HG03565 (cell line): ENCODE measurements at regions not wholly inside any gene's neighbourhood (a gene's known extent, or its start where the extent isn't known, plus 50 kb on each side); places are given as distances from the start of the nearest gene placed in this dataset.

ENCODE experiments used
- ATAC-seq: cut with Tn5 transposase; IDR thresholded peaks from one replicate; pipeline ENCODE4 v1.9.1; 2021; ENCODE audit warnings: mild to moderate bottlenecking, moderate library complexity; ENCODE audit not compliant: unreplicated experiment

DNA sequence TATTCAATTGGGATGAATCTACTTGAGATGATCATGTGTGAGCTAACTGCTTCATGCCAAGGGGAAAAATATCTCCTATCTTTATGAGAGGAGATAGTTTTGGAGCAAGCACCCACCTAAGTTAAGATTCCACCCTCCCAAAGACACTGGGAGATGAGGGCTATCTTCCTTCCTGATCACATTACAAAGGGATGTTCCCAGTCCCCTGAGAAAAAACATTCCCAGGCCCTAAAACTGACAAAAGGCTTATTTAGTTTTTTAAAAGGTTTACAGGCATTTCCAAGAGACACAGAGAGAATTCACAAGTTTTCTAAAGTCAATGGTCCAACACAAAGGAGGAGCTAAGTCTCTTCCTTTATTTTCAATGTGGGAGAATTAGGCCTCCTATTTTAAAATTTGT lies 401.5 kb downstream of the FBXO15 start:
- no peak for ATAC-seq

DNA sequence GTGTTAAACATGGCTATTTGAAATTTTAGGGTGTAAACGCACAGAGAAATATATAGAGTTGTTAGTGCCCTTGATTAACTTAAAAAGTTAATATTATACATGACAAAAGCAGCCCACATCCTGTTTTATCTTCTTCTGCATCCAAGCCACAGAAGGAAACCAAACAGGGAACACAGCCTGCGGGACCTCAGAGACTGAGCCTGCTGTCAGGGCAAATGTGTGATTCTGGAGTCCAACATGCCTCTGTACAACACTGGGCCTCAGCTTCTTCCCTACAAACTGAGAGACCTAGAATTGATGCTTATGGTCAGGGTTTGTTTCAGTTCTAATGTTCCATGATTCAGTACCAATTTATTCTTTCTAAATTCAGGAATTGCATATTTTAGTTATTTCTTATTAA lies 404.7 kb downstream of the FBXO15 start:
- no peak for ATAC-seq

DNA sequence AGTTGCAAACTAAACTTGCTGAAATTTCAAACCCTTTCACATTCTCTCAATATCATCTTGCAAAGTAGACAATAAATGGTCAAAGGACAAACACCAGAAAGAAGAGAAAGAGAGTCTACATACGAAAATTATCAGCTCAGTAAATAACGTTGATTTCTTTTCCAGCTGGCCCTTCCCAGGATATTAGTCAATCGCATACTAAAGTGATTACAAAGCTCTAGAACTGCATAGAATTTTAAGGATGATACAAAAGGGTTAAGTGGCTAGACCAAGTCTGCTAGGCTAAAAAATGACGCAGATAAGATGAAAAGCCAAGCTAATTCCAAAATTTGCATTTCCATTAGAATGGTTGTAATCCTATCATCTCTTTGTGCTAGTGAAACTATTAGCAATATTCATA lies 405.7 kb downstream of the FBXO15 start:
- no peak for ATAC-seq

DNA sequence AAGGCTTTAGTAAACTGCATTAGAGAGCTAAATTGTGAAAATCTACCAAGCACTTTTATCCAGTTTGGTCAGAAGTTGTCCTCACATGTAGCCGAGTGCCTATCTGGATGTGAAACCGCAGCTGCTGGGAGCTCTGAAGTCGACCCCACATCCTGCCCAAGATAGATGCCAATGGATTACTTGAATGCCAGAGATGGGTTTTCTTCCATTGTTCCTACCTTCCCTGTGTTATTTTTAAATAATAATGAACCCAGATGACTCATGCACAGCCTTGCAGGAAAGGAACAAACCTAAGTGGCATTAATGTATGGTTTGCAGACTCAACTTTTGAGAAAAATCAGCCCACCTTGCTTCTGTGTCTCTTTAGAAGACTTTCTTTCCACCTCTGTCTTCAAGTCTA lies 408.5 kb downstream of the FBXO15 start:
- no peak for ATAC-seq

DNA sequence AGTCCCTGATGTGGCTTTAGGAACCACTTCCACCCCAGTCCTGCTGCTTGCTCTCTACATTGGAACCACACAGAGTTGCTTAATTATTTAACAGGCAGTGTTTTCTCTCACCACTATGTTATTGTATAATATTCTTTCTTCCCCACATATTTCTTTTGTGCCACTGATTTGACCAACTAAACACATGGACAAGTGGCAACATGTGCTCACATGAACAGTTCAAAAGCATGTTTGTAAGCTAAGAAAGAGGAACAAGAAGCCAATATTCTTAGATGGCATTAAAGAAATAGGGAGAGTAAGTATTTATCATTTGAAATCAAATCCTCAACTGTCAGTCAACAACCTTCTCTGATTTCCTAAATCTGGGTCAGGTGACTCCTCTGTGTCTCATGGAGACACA lies 409.6 kb downstream of the FBXO15 start:
- ATAC-seq, result no peak

DNA sequence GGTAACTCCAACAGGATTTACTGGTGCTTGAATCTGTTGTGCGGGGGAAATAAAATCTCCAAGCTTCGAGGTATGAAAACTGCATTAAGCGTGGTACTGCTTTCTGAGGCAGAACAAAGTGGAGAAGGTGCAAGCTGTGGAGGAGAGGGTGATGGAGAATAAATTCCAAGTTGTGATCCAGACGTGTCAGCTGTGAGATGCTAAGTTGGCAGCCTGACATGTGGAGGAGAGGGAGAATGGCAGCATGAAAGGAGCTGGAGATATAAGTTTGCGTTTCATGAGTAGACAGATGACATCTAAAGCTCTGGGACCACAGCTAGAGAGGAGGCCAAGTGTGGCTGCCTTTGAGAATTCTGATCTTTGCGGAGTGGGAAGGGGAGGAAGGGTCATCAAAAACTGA lies 411.8 kb downstream of the FBXO15 start:
- ATAC-seq, result no peak

DNA sequence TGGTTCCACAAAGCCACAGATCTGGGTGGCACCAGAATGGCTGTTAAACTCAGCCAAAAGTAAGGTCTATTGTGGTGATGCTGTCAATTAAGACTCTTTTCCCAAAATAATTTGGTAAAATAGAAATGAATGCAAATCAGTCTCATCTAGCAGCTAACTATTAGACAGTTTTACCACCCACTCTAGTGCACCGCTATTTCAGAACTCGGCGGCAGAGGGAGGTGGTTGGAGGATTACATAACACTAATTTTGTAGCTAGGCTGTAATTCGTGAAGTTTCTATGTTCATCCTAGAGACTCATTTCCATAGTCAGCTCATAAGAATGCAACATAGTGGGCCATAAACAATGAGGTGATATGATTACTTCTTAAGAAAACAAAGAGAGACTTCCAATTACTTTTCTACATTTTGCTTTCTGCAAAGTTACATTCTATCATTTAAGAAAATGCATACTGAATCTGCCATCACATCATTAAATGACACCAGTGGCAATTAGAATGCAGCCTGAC lies 413.8 kb downstream of the FBXO15 start:
- ATAC-seq, result no peak

DNA sequence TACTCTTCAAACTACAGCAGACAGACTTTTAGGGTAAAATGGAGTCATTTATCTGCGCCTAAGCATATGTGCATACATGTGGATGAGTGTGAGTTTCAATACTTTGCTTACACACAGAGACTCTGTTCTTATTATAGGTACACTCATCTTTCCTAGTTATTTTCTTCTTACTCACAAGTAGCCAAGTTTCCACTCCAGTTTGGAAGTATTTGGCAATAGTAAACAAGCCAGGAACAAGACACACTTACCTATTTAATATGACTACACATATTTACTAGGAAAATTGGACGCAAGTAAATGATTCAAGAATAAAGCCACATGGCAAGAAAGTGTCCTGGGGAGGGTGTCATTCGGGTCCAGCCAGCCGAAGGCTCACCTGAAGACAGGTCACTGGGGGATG lies 414.3 kb downstream of the FBXO15 start:
- ATAC-seq, result no peak

DNA sequence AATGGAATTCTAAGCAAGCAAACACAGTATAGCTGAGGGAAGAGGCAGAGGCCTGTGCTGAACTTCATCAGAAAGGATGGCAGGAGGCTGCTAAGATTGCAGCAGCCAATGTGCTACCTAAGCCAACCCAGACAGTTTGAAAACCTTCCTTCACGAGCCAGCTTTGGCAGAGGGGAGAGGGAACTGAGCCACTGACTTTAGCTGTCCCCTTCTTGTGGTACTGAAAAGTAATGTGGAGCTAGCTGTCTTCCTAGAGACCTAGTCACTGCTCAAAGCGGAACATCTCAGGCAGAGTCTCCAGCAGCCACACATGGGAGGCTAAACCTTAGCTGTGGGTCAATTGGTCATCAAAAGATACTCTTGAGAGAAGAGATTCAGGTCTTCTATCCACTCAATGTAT lies 419.0 kb downstream of the FBXO15 start:
- no peak for ATAC-seq

DNA sequence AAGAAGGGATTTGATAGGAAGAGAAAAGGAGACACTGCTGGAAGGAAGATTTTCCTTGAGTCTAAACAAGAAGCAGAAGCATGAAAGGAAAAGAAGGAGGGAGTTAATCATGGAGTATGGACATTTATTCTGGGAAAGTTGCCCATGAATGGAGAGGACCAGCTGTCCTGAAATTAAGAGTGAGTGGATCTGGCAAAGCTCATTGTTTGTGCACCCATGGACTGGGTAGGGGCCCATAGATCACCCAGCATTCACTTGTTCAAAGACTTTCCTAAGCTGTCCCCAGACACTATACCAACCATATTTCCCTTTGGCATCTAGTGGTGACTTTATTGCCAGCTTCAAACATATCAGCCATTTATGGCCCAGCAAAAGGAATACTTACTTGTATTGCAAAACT lies 422.7 kb downstream of the FBXO15 start:
- ATAC-seq, result no peak

DNA sequence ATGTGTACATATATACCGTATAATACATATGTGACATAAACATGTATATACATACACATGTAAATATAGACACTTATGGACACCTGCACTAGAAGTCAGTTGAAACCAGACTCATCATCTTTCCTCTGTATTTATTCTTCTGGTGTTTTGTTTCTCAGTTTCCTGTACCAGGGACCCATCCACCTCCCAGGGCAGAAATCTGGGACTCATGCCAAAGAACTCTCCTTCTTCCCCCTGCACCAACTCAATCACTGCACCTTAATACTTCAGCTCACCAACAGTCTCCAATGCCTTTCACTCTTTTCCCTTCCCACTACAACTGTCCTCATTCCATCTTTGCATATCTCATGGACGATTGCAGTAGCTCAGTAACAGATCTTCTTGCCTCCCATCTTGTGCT lies 428.0 kb downstream of the FBXO15 start:
- no peak for ATAC-seq

DNA sequence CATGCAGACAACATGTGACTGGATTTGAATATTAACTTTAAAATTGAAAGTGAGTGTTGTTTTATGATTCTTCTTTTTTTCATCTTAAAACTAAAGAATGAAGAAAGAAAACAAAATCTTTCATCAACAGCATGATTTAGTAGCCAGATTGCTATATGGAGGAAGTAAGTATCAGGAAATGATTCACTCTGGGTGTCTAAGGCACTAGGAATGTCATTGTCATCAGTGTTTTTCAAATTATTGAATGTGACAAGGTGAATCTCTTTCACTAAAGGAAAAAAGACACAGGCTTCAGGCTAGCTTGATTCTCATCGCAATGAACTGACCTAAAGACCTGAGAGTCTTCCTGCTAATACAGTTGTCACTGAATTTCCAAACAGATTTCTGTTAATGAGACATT lies 430.1 kb downstream of the FBXO15 start:
- ATAC-seq, result no peak

DNA sequence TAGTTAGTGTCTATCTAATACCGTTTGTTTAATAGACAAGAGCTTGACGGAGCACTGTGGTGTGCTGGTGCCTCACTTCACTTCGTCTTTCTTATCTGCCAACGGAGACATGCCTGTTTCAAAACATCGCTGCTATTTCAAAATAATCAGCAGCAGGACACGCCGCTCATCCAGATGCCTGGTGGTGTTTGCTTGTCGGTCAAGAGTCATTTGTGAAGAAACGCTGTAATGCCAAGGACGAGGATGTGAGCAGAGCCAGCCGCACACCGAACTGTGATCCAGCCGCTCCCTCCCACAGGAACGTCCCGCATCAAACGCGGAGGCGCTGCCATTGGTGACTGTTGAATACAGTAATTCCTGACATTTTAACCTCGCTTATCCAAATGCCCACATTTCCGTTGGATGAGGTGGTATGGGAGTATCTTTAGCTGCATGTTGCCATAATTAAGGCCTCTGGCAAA lies 432.4 kb downstream of the FBXO15 start:
- ATAC-seq, result no peak

DNA sequence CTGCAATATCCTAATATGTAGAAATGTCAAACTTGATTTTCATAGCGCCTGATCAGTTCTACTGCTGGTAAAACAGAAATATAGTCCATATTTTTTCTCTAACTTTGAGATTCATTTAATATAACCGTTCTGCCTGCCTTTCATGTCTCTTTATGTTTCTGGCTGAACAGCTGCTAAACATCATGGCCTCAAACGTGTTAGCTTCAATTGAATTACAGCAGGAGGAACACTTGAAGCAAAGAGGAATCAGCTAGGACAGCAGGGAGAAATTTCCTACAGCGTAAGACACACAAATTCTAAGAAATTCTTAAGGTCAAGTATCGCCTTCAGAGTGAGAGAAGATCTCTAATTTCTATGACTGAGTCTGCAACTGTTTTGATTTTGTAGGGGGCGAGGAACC lies 433.2 kb downstream of the FBXO15 start:
- ATAC-seq, result no peak

DNA sequence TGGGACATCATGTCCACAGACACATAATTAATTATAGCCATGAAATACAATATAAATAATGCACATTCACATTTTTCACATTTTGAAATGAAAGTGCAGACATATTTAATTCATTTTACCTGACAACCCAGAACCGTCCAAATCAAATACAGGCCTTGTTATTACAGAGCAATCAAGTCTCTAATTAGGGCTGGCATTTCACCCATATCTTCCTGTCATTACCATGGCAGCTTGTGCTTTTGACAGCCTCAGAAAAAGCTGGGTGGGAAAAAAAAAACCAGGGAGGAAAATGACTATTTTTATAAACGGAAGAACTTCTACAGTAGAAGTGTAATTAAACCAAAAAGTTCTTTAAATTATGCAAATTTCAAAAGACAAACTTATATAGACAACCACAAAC lies 436.4 kb downstream of the FBXO15 start:
- ATAC-seq, result no peak

DNA sequence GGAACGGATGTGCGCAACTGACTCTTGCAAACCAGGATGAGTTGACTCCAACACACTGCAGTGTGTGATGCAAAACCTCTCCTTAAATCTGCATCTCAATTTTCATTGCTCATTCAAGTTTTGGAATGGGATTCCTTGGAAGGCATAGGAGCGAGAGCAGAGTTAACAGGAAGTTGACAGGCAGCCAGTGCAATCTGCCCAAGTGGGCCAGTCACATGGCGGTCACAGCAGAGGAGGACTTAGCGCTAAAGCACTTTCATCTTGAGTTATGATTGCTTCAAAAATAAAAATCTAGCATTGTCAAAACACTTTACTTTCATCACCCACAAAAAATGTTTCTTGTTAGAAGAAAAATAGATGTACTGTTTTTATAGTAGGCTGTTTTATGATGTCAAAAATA lies 439.0 kb downstream of the FBXO15 start:
- no peak for ATAC-seq

DNA sequence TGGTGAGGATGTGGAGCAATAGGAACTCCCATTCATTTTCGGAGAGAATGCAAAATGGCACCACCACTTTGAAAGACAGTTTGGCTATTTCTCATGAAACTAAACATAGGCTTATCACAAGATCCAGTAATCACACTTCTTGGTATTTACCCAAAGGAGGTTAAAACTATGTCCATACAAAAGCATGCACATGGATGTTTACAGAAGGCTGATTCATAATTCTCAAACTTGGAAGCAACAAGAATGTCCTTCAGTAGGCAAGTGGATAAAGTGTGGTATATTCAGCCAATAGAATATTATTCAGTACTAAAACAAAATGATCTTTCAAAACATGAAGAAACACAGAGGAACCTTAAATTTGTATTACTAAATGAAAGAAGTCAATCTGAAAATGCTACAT lies 440.6 kb downstream of the FBXO15 start:
- no peak for ATAC-seq

DNA sequence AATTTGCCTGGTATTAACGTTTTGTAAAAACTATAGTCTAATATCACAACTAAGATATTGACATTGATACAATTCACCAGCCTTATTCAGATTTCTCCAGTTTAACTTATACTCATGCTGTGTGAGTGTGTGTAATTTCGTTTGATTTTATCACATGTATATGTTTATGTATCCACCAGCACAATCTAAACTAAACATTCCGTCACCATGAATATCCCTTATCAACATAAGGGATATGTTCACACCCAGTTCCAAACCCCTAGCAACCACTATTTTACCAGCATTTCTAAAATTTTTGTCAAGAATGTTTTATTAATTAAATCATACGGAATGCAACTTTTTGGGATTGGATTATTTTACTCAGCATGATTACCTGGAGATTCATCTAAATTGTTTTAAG lies 450.3 kb downstream of the FBXO15 start:
- no peak for ATAC-seq

DNA sequence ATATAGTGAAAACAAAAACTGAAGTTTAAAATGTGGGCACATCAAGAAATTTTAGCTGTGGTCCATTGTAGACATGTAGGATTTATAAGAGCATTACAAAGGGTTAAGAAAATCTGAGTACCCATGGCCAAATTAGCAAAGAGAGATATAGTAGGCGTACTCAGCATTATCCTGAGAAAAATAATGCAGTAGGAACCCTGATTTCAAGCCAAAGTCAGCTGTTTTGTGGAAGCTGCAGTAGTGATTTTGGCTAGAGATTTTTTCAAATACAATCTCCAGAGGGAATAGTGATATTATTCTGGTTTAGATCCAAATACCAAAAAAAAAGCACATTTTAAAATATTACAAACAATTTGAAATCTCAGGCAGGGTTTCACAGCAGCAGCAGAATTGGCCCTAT lies 450.9 kb downstream of the FBXO15 start:
- no peak for ATAC-seq

DNA sequence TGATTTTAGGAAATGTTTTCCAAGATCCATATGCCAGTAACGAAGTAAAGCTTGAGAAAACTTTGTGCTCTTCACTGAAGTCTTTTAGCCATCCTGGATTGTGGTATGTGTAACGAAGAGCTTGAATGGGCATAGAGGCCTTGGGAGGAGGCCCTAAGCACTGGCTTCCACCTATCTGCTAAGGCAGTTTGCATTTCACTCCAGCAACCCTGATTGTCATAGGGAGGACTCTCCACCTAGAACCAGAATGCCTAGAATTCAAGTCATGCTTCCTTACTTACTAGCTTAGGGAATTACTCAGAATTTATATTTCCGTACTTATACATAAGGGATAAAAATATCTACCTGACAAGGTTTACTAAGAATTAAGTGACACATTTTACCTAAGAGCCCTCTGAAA lies 451.5 kb downstream of the FBXO15 start:
- no peak for ATAC-seq

DNA sequence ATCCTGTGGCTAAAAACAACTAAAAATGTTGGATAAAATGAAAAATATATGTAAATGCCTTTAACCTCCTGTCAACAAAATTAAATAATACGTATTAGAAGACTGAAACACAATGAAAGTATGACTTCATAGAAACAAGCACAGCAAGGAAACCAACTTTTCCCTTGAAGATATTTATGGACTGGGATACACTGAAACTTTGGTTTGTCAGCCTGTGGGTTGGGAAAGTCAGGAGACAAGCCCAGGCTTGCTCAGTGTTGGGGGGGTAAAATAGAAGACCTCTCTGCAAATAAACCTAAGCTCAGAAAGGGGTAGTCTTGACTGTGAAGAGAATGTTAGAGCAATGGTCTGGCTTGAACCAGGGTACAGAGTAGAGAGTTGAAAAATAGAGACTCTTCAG lies 454.5 kb downstream of the FBXO15 start:
- ATAC-seq, result no peak

DNA sequence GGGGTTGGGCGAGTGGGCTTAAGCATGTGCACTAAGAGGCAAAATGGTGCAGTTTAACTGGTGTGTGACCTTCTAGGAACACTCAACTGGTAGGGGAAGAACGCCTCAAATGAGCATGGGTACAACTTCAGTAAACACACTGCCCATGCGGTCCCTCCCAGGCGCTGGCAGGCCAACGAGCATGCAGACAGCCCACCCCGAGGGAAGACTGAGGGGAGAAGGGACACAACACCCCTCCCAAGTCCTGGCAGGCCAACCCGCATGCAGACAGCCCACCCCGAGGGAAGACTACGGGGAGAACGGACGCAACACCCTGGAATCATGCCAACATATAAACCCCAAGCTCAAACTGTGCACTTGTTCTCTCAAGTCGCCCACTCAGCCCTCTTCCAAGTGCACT lies 456.0 kb downstream of the FBXO15 start:
- ATAC-seq, result no peak

DNA sequence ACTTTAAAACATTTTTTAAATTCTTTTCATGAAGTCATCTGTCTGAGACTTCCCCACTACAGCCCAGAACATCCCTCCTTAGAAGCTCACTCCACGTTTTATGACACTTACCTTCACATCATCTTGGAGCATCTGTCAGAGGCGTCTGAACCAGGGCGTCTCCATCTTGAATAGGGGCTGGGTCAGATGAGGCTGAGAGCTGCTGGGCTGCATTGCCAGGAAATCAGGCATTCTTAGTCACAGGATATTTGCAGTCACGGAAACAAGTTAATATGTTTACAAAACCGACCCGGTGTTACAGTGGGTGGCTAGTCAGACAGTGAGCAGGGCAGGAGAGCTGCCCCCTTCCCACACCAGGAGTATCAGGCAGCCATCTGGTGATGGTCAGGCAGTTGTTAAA lies 456.5 kb downstream of the FBXO15 start:
- ATAC-seq, result no peak

DNA sequence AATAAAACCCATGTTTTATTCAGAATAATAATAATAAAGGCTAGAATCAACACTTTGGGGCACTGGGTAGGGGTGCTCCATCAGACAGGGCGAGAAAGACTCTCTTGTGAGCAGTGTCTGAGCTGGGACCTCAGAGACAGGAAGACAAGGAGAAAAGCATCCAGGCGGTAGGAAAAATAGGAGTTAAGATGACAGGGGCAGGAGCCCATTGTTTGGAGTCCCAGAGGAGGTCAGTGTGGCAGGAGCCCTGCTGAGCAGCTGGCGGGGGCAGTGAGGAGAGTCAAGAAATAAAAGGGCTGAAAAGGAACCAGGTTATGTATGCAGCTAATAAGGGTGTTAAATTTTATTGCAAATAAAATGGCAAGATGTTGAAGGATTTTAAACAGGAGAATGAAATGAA lies 457.4 kb downstream of the FBXO15 start:
- ATAC-seq, result no peak
